Mucosa of gallbladder (tissue), 1 donor: ENCODE measurements at regions not wholly inside any gene's neighbourhood (a gene's known extent, or its start where the extent isn't known, plus 50 kb on each side); places are given as distances from the start of the nearest gene placed in this dataset.
"Not testable (repeated sequence)": the region's sequence is repeated elsewhere in the genome, so short reads cannot be mapped to it uniquely, and the experiment has no call there.

Experiments used
- DNase-seq: peaks from one replicate; pipeline ENCODE4 v3.0.0-alpha.2; 2020; ENCODE audit warnings: low spot score
- donor health status: DM: no; HTN: no; CAD: no.

DNA sequence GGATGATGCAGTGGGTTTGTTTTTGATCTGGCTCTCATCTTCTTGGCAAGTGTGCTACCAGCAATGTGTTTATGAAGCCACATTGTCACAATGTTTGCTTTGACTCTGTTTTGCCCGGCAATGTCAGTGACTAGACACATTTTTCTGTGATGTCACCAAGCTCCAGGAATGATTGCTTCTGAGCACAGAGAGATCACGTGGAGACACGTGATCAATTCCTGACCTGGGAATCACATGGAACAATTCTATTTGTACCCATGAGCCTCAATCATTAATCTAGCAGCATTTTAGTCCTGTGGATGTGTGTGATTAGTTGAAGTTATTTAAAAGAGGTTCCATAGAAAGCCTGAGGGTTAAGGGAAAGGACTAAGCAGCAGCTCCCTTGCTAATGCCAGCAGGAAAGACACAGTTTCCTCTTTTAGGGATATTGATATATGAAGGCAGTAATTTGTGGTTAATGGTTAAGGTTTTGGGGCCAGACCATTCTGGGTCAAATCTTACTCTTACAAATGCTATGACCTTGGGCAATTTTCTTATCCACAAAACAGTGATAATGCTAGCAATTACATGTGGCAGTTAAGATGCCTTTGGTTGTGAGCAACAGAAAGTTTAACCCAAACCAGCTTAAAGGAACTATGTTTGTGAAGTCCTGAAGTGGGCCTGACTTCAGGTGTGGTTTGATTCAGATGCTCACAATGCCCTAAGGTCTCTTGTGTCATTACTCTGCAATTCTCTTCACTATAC lies 59.0 kb downstream of the FASLG start:
- no peak for DNase-seq

DNA sequence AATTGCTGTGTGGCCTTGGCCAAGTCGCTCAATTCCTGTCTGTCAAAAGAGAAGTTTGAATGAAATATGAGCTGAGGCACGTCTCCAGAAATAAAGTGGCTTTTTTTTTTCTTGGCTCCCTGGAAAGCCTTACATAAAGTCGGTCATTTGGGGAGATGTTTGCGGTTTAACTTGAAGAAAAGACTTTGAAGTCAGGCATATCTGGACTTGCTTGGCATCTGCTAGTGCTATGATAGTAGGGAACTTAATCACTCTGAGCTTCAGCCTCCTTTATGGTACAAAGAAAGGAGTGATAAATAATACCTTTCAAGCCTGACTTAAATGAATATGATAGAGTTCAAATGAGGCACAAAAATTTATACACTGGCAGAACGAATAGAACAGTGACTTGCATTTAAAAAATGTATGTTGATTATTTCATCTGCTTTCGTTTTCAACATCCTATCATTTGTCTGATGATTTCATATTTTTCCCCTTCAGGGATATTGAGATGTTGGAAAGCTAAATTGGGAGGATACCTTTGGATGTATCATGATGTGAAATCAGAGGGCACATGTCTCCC lies 60.2 kb downstream of the FASLG start:
- no peak for DNase-seq

DNA sequence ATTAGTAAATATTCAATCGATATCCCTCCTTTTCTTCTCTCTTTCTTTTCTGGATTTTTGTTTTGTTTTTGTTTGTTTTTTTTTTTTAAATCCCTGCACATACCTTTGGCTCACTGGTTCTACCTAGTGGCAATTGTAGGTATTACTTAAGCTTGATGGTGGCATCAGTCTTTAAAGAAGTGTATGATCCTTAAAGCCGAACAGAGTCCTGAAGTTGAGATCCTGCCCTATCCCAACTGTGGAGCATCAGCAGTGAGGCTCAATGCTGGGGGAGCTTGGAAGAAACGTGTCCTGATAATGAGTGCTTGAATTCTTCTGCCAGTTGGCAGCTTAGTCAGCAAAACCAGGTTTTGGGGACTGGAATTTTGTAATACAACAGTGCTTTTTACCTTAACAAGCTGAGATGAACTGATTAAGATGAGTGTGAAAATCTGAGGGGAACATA lies 60.8 kb downstream of the FASLG start:
- DNase-seq: no peak

DNA sequence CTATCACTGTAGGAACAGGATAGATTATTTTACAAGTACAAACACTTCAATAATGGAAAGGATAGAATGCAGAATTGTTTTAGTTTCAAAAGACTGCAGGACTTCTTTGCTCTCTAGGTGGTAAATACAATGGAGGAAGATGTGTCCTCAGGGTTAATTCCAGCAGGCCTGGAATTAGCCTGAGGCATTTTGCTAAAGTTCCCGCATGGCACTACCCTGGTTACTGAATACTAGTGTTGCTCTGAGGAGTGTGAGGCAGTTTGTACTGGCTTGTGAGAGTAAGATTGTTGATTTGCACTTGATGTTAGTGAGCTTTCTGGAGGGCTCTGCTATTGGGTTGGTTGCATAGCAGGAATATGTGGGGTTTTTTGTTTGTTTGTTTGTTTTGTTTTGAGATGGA lies 61.4 kb downstream of the FASLG start:
- DNase-seq: no peak

DNA sequence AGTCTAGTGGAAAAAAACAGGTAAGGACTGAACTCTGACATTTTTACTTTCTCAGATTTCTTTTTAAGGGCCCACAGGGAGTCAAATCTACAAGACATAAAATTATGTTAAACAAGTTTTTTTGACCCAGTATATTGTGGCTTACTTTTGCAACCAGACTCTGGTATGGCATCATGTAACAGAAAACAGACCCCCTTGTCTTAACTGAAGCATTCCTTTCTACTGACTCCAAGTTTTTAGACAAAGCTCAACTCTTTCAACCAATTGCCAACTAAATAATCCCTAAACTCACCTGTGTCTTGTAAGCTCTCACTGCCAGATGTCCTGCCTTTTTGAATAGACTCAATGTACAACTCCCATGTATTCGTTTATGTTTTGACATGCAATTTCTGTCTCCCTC lies 64.3 kb downstream of the FASLG start:
- no peak for DNase-seq

DNA sequence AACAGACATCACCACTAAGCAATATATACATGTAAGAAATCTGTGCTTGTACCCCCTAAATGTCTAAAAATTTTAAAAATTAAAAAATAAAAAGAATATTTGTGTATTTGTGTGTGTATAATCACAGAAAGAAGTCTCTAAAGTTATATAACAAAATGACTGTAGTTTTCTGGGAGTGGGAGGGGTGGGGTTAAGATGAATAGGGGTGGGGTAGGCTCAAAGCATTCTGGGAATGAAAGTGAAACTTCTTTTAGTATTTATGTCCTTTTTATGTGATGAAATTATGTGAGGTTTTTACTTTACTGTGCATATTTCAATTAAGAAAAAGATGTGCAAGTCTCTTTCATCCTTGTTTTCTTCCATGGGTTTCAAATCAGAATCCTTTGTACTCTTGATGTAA lies 65.3 kb downstream of the FASLG start:
- no peak for DNase-seq

DNA sequence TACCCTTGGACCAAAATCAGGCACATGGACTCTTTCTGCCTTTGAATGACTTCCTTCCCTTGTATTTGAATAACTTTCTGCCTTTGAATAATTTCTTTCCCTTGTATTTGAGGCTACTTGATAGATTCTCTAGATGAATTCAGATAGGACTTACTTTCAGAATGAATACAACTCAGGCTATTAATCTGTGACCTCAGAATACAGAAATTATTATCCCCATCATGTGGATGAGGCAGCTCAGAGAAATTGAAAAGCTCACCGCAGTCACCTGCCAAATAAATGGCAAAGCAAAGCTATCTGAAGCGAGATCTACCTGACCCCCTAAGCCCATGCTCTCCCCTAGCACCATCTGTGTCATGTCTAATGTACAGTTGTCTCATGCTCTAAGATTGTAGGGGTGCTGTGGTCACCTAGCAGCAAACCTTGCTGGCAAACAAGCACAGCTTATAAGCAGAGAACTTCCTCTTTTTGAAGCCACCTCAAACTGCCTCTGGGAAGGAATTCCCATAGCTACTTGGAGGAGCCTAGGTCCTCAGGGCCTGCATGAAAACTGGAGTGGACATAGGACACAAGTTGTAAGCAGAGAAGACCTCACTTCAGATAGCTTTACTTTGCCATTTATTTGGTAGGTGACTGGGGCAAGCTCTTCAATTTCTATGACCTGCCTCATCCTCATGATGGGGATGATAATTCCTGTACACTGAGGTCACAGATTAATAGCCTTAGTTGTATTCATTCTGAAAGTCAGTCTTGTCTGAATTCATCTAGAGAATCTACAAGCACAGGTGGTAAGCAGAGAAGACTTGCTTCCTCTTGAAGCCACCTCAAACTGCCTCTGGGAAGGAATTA lies 66.1 kb downstream of the FASLG start:
- no peak for DNase-seq

DNA sequence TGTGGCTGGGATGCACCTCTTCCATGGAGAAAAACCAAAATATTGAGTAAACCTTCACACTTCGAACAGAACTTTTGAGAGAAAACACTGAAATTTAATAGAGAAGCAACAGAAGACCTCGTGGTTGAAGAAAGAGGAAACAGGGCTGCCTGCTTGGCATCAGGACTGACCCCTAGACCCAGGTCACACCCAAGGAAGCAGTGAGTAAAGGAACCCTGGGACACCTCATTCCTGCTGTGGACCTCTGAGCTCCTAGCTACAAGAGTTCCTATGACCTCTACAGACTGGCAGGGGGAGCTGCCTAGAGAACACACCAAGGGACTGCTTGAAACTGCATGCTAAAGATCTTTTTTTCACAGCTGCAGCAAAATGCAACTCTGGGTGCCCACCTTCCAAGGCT lies 67.8 kb downstream of the FASLG start:
- DNase-seq: no peak

DNA sequence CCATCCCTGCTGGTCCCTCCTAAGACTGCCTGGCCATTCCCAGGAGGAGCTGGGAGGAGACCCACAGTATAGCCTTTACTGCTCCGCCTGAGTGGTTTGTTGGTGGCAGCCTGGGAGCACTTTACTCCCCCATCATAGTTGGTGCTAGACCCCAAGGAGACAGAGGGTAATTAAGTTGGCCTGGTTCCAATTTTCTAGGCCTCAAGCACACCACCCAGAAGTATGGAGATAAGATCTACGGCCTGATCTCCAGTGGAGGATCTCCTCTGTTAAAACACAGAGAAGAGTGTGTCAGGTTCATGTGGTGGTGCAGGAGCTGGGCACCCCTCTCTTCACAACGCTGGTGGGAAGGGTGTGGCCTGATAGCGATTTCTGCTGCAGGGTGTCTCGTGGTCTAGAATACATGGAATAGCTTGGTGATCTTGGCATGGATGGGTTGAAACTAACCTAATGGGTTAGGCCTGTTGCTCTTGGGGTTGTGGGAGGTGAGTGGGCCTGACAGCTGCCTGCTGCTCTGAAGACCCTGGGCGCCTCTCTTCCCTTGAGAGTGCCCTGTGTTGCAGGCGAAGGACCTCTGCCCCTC lies 68.5 kb downstream of the FASLG start:
- DNase-seq: no peak

DNA sequence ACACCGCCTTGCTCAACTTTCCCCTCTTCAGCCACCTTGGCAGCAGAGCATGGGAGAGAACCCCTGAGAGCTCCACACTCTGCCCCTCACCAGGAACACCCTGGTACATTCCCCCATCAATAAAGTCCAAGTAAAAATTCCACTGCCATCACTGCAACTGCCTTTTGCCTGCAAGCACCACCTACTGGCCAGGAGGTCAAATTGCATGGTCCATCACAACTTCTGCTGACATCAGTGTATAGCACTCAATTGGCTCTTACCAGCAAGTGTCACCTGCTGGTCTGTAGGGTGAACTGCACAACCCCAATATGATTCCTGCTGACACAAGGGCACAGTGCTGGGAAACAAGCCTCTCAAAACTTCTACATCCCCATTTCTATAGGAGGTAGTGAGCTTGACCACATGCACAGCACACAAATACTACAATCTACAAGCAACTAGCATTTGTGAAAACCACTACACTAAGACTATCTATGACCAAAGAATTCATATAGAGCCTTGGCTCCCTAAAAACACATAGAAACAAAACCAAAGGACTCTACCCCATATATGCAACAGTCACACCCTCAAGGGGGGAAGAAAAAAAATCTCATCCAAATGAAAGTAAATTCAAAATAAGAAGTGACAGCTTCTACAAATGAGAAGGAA lies 69.2 kb downstream of the FASLG start:
- DNase-seq: peak; percentile 19

DNA sequence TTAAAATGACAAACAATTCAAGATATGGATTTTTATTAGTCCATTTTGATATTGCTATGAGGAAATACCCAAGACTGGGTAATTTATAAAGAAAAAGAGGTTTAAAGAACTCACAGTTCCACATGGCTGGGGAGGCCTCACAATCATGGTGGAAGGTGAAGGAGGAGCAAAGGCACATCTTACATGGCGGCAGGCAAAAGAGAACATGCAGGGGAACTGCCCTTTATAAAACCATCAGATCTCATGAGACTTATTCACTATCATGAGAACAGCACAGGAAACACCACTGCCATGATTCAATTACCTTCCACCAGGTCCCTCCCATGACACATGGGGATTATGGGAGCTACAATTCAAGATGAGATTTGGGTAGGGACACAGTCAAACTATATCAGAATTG lies 69.8 kb downstream of the FASLG start:
- DNase-seq: not testable (repeated sequence)

DNA sequence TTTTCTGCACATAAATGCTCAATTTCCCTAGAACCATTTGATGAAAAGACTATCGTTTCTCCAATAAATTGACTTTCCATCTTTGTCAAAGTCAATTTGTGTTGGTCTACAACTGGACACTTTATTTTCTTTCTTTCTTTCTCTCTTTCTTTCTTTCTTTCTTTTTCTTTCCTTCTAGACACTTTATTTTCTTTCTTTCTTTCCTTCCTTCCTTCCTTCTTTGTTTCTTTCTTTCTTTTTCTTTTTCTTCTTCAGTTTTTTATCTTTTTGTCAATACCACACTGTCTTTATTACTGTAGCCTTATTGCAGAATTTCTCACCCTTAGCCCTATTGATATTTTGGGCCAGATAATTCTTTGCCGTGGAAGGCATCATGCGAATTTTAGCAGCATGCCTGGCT lies 73.5 kb downstream of the FASLG start:
- no peak for DNase-seq

DNA sequence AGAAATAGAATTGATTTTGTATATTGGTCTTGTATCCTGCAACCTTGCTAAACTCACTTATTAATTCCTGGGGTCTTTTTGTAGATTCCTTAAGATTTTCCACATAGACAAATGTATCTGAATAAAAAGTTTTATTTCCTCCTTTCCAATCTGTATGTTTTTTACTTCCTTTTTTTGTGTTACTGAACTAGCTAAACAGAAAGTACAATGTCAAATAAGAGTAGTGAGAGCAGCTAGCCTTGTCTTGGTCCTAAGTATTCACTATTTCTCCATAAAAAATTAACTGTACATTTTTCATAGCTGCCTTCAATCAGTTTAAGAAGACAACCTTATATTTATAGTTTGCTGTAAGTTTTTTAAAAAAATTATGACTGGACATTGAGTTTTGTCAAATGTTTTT lies 74.9 kb downstream of the FASLG start:
- DNase-seq: no peak

DNA sequence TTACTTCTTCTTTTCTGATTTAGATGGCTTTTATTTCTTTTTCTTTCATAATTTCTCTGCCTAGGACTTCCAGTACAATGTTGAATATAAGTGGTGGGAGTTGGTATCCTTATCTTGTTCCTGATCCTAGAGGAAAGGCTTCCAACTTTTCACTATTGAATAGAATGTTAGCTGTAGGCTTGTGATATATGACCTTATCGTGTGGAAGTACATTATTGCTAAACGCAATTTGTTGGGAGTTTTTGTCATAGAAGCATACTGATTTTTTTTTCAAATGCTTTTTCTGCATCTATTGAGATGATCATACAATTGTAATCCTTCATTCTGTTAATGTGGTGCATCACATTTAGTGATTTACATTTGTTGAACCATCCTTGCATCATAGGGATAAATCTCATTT lies 79.5 kb downstream of the FASLG start:
- DNase-seq: no peak

DNA sequence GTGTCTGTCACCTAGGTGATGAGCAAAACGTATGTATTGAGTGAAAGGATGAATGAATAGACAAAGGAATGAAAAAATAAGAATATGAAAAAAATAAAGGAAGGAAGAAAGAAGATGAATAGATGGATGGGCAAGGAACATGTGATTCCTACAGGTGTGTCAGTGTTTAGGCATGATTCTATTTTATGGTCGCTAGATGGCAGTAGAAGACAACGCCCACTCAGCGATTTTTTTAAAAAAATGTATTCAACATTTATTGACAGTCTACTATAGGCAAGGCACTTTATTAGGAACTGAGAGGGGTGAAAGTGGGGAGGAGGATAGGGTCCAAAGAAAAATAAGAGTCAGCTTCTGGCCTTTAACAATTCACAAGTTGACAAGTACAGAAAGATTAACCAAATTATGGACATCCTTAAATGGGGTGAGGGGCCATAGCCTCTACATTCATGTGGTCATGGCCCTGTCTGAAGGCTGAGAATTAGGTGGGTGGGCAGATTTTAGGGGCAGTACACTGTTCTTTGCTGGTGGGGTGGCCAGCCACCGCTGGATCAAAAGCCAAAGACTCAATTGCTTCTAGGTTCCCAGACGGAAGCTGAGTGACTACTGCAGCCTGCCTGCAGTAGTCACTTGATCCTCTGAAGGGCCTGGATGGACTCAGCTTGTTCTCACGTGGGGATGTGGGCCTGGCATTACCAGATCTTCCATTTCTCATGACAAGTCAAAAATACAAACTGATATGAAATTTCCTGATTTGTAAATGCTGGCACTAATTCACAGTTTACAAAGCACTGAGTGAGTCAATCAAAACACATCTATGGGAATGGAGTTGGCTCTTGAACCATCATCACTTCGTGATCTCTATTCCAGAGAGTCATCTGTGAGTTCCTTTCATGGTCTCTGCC lies 83.9 kb downstream of the FASLG start:
- DNase-seq: no peak

DNA sequence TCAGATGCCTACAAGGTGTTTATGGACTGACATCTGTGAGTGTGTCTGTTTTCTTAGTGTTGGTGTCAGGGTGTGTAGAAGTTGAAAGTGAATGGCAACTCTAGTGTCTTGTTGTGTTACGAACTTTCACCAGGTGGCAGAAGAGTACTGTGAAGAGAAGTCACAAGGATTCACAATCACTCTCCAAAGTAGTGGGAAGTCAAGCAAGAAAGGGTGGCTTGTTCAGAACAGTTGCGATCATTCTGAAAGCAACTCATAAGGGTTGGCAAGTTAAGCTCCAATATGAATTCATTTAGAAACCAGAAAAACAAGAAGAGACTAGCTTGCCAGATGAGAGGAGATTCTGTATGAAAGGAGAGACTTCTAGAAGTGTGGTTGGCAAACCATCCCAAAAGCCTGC lies 86.1 kb downstream of the FASLG start:
- peak; percentile 54 for DNase-seq

DNA sequence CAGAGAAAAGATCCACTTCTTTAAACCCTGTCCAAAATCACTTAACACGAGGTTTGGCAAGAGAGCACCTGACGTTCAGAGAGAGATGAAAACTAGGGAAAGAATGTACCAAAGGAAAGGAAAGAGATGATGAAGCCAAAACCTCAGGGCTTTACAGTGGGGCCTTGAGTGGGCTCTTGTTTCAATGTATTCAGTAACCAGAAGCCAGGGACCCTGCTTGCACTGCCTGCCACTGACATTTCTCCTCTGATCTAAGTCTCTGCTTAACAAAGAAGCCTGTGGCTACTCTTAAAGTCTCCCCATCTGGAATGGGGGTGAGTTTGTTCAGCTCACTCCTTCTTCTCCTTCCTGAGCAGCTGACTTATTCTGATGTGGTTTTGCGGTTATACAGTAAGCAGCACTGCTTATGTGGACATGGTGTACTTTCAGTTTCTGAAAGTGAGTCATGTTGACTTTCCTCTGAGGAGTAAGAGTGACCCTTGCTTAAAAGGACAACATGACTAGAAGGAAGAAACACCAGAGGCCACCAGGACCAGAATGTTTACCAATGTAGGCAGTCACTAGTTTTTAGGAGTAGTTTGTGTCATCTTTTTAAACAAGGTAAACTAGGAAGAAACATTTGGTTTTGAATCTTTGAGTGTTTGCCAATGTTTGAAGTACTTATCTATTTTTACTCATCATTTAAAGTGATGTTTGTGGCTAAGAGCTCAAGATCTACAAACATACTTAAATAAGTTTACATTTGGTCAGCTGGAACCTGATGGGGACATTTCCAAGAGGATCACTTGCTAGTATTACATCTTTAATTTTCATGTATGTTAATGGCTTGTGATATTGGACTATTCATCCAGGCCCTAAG lies 87.4 kb downstream of the FASLG start:
- peak; percentile 68 for DNase-seq

DNA sequence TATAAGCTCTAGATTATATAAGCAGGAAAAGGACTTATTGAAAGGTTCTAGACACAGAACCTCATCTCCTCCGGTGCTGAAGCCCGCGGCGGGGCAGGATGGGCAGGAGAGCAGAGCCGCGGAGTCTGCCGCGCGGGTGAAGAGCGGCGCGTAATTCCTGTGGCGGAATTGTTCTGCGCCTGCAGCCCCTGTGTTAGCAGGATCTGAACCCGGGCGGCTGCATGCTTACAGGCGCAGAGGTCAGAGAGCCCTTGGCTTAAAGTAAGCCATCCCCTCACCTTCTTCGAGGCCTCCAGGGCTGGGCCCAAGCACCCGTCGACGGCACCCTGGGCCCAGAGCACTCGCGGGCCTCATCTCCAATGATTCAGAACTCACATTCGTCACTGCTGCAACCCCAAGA lies 89.3 kb downstream of the FASLG start:
- no peak for DNase-seq

DNA sequence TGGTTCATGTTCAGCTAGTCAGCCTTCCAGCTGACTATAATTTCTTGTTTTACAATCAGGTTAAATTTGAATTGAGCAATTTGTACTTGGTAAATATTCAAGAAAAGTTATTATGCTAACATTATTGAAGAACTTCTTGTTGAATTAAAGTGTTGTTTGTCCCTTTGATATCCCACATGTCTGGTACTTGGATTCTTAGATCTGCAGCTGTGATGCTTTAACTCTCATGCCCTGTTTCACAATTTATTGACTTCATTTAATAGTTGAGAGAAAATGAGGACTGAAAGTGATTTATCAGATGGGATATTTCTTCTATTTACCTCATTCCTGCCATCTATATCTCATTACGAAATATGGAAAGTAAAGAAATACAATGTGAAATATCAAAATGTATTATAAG lies 92.8 kb downstream of the FASLG start:
- no peak for DNase-seq

DNA sequence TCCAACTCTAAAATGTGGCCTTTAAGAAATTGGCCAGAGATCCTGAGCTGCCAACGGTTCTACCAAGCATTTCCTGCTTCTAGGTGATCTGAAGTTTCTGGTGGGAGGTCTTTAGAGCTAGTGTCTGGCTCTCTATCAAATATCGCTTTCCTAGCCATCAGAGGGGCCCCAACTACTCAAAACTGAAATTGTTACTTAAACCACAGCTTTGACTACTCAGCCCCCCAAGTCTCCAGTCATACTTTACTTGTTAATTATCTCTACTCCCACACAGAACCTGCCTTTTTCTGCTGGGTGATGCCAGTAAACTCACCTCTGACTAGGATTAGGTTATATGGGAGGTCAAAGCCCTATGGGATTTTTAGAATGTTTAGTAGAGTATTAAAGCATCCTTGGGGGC lies 95.1 kb downstream of the FASLG start:
- DNase-seq: no peak
